GM13976 (cell line): ENCODE measurements at regions not wholly inside any gene's neighbourhood (a gene's known extent, or its start where the extent isn't known, plus 50 kb on each side); places are given as distances from the start of the nearest gene placed in this dataset.
"Not testable (repeated sequence)": the region's sequence is repeated elsewhere in the genome, so short reads cannot be mapped to it uniquely, and the experiment has no call there.

Source experiments
- DNase-seq: peaks from one replicate; pipeline ENCODE4 v3.0.0; 2012; ENCODE audit warnings: low spot score
- in situ Hi-C: fragments of 300-500 bp; cut with MboI; formaldehyde crosslinking; loops from one replicate; pipeline ENCODE4 v1.12.0; 2022; ENCODE audit warnings: low sequenced_read_pairs, mixed read lengths, inconsistent platforms; ENCODE audit not compliant: unreplicated experiment
- TF ChIP-seq, protein P1 (sequence below): IDR thresholded peaks from 2 replicates; pipeline ENCODE4 v1.5.1; 2012; ENCODE audit warnings: borderline replicate concordance, mild to moderate bottlenecking; ENCODE audit not compliant: insufficient read depth; ENCODE audit errors: extremely low read depth, missing control alignments, control extremely low read depth

- in situ Hi-C loops = no loop called here
- DNase-seq = no peak
- TF ChIP-seq, protein P1, sequence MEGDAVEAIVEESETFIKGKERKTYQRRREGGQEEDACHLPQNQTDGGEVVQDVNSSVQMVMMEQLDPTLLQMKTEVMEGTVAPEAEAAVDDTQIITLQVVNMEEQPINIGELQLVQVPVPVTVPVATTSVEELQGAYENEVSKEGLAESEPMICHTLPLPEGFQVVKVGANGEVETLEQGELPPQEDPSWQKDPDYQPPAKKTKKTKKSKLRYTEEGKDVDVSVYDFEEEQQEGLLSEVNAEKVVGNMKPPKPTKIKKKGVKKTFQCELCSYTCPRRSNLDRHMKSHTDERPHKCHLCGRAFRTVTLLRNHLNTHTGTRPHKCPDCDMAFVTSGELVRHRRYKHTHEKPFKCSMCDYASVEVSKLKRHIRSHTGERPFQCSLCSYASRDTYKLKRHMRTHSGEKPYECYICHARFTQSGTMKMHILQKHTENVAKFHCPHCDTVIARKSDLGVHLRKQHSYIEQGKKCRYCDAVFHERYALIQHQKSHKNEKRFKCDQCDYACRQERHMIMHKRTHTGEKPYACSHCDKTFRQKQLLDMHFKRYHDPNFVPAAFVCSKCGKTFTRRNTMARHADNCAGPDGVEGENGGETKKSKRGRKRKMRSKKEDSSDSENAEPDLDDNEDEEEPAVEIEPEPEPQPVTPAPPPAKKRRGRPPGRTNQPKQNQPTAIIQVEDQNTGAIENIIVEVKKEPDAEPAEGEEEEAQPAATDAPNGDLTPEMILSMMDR = no peak
Observed at GRCh38 chr10:83492004-83492403, 647.3 kb upstream of the GHITM start.

DNA sequence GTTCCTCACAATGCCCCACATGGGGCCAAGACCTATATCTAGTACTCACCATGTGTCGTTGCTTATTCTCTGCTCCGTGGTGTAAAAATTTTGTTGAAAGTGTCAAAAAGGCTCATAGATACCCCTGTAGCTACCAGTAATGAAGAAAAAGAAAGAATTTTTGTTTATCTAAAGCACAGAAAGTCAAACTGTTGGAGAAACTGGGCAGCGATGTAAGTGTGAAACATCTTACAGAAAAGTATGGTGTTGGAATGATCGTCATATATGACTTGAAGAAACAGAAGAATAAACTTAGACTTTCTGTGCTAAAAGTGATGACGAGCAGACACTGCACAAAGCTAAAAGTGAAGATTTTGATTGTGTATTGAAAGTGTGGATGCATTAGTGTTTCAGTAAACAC lies 626.6 kb upstream of the GHITM start:
- in situ Hi-C loops = no loop called here
- TF ChIP-seq, protein P1 = no peak
- DNase-seq = no peak

GRCh38 chr10:83515001-83515400 lies 624.3 kb upstream of the GHITM start:
- in situ Hi-C loops = no loop called here
- no peak for DNase-seq
- TF ChIP-seq, protein P1 = no peak

- TF ChIP-seq, protein P1 = no peak
- DNase-seq = no peak
Observed at GRCh38 chr10:83516788-83517187, 622.5 kb upstream of the GHITM start.

GRCh38 chr10:83517456-83517855 lies 621.9 kb upstream of the GHITM start:
- TF ChIP-seq, protein P1 = no peak
- in situ Hi-C loops = no loop called here
- DNase-seq = no peak

More at GRCh38 chr10:83516788-83517187, 622.5 kb upstream of the GHITM start:
- in situ Hi-C loops = no loop called here

DNA sequence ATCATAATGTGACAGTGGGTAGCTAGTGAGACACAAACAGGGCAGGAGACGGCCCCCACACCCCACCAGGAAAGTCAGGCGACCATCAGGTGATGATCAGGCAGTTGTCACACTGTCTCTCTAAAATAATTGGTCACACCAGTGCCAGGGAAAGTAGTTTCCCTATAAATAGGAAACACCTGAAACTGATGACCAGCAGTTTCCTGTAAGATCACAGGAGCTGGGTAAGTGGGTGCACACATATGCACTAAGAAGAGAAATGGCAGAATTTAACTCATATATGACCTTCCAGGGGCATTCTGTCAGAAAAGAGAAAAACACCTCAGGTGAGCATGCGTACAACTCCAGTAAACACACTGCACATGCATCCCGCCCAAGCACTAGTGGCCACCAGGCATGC lies 620.5 kb upstream of the GHITM start:
- in situ Hi-C loops = no loop called here
- TF ChIP-seq, protein P1 = no peak
- DNase-seq = no peak

- in situ Hi-C loops, DNase-seq: not testable (repeated sequence)
Observed at GRCh38 chr10:83520386-83520785, 618.9 kb upstream of the GHITM start.
